HEK293T (cell line): ENCODE measurements at regions not wholly inside any gene's neighbourhood (a gene's known extent, or its start where the extent isn't known, plus 50 kb on each side); places are given as distances from the start of the nearest gene placed in this dataset.

Experiments
- CTCF ChIA-PET: fragments of 350-600 bp; formaldehyde crosslinking; extraction: SDS; loops from one replicate; lab custom pipeline; 2021; ENCODE audit warnings: antibody characterized with exemption, inconsistent platforms; lab: Yijun Ruan, JAX
- POLR2A ChIA-PET: fragments of 350-600 bp; formaldehyde crosslinking; extraction: SDS; loops from one replicate; lab custom pipeline; 2020; ENCODE audit warnings: antibody characterized with exemption, inconsistent platforms; lab: Yijun Ruan, JAX
- DNase-seq: peaks from one replicate; pipeline ENCODE4 v3.0.0; 2012; ENCODE audit warnings: mixed read lengths; ENCODE audit errors: extremely low spot score
- ARNT ChIP-seq: fragments of 450-650 bp; IDR thresholded peaks from 2 replicates; pipeline ENCODE4 v1.6.1; 2017; ENCODE audit warnings: mild to moderate bottlenecking
- BHLHE40 ChIP-seq: fragments of 450-650 bp; IDR thresholded peaks from 2 replicates; pipeline ENCODE4 v1.6.1; 2016; ENCODE audit warnings: mild to moderate bottlenecking, moderate library complexity, borderline replicate concordance
- CTBP1 ChIP-seq: fragments of 450-650 bp; IDR thresholded peaks from 2 replicates; pipeline ENCODE4 v1.6.1; 2016; ENCODE audit warnings: borderline replicate concordance
- ELF4 ChIP-seq: fragments of 450-650 bp; IDR thresholded peaks from 2 replicates; pipeline ENCODE4 v1.6.1; 2017; ENCODE audit warnings: antibody characterized with exemption
- FOXA1 ChIP-seq: fragments of 450-650 bp; IDR thresholded peaks from 2 replicates; pipeline ENCODE4 v1.6.1; 2016; ENCODE audit warnings: mild to moderate bottlenecking
- FOXK2 ChIP-seq: fragments of 450-650 bp; IDR thresholded peaks from 2 replicates; pipeline ENCODE4 v1.6.1; 2016; ENCODE audit warnings: mild to moderate bottlenecking
- FOXM1 ChIP-seq: fragments of 450-650 bp; IDR thresholded peaks from 2 replicates; pipeline ENCODE4 v1.6.1; 2017; ENCODE audit warnings: mild to moderate bottlenecking, borderline replicate concordance
- HDGF ChIP-seq: fragments of 450-650 bp; IDR thresholded peaks from 2 replicates; pipeline ENCODE4 v1.6.1; 2017; ENCODE audit warnings: antibody characterized with exemption, borderline replicate concordance
- L3MBTL2 ChIP-seq: fragments of 450-650 bp; conservative IDR thresholded peaks from 2 replicates; pipeline ENCODE4 v1.6.1; 2016; ENCODE audit warnings: mild to moderate bottlenecking
- LEF1 ChIP-seq: fragments of 450-650 bp; IDR thresholded peaks from 2 replicates; pipeline ENCODE4 v1.6.1; 2017; ENCODE audit warnings: mild to moderate bottlenecking, borderline replicate concordance
- NFRKB ChIP-seq: fragments of 450-650 bp; IDR thresholded peaks from 2 replicates; pipeline ENCODE4 v1.6.1; 2016; ENCODE audit warnings: mild to moderate bottlenecking, moderate library complexity
- SP1 ChIP-seq: fragments of 450-650 bp; IDR thresholded peaks from 2 replicates; pipeline ENCODE4 v1.6.1; 2017
- SUZ12 ChIP-seq: fragments of 450-650 bp; IDR thresholded peaks from 2 replicates; pipeline ENCODE4 v1.6.1; 2016; ENCODE audit warnings: mild to moderate bottlenecking
- TARDBP ChIP-seq: fragments of 450-650 bp; IDR thresholded peaks from 2 replicates; pipeline ENCODE4 v1.6.1; 2016
- ZNF384 ChIP-seq: fragments of 450-650 bp; IDR thresholded peaks from 2 replicates; pipeline ENCODE4 v1.6.1; 2016
- TF ChIP-seq, protein P1 (sequence below): fragments of 450-650 bp; IDR thresholded peaks from 2 replicates; pipeline ENCODE4 v1.6.1; 2016

DNA sequence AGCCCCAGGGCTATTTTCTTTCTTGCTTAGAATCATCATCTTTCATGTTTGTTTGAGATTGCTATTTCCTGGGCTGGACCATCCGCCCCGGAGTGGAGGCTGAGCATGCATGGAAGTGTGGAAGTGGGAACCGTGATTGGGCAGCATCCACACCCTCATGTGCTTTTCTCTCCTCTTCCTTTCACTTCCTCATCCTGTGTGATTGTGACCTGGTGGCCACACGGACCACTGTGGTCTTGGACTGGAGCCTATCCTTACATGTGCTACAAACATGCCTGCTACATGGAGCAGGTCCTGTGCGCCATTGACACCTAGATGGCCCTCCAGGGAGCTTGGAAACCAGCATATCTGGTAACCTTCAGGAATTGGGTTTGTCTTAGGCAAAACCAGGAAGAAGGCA, 175.9 kb upstream of the LCORL start:
- no peak for DNase-seq
- CTCF ChIA-PET = no interaction called here
- POLR2A ChIA-PET = no interaction called here
- TF ChIP-seq FOXM1 = no peak
- TF ChIP-seq ELF4 = no peak

GRCh38 chr4:18194278-18194677, 172.7 kb upstream of the LCORL start:
- TF ChIP-seq CTBP1 = no peak
- no peak for TF ChIP-seq TARDBP
- TF ChIP-seq FOXK2 = no peak
- TF ChIP-seq FOXA1 = no peak
- TF ChIP-seq HDGF = no peak
- no peak for TF ChIP-seq ELF4
- no peak for TF ChIP-seq FOXM1
- TF ChIP-seq L3MBTL2 = no peak
- TF ChIP-seq LEF1 = no peak
- no peak for TF ChIP-seq SUZ12
- no peak for TF ChIP-seq NFRKB
- ChIA-PET POLR2A (no interaction called here), CTCF (no interaction called here)
- DNase-seq = no peak

- ChIA-PET CTCF (no interaction called here), POLR2A (no interaction called here)
- DNase-seq = no peak
- TF ChIP-seq FOXK2 (no peak), BHLHE40 (no peak), FOXM1 (no peak), LEF1 (no peak), ZNF384 (no peak), L3MBTL2 (no peak), HDGF (no peak), TARDBP (no peak), SUZ12 (no peak), CTBP1 (no peak), FOXA1 (no peak), ARNT (no peak)
- TF ChIP-seq, protein P1, sequence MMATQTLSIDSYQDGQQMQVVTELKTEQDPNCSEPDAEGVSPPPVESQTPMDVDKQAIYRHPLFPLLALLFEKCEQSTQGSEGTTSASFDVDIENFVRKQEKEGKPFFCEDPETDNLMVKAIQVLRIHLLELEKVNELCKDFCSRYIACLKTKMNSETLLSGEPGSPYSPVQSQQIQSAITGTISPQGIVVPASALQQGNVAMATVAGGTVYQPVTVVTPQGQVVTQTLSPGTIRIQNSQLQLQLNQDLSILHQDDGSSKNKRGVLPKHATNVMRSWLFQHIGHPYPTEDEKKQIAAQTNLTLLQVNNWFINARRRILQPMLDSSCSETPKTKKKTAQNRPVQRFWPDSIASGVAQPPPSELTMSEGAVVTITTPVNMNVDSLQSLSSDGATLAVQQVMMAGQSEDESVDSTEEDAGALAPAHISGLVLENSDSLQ = no peak
These were observed 171.3 kb upstream of the LCORL start for GRCh38 chr4:18192901-18193300.

DNA sequence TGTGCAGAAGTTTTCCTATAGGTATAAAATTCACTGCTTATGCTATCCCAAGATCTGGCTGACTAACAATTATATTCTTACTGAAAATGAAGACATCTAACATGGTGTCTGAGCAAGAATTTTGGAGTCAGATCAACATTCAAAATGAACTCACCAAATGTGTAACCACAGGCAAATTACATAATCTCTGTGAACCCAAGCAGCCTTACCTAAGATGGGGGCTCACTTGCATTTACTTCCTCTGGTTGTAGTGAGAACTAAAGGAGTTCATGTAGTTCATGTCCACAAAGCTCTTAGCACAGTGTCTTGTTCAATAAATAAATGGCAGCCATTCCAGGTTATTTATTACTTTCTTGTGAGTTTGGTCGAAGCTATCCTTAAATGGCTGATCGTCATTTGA, 163.9 kb upstream of the LCORL start:
- ChIA-PET CTCF (no interaction called here), POLR2A (no interaction called here)
- TF ChIP-seq FOXM1 (no peak), L3MBTL2 (no peak), SUZ12 (no peak), NFRKB (no peak), HDGF (no peak), LEF1 (no peak), BHLHE40 (no peak), FOXK2 (no peak), ARNT (no peak), ELF4 (no peak), ZNF384 (no peak), TARDBP (no peak), FOXA1 (no peak), CTBP1 (no peak)
- TF ChIP-seq, protein P1 = no peak
- DNase-seq = no peak

DNA sequence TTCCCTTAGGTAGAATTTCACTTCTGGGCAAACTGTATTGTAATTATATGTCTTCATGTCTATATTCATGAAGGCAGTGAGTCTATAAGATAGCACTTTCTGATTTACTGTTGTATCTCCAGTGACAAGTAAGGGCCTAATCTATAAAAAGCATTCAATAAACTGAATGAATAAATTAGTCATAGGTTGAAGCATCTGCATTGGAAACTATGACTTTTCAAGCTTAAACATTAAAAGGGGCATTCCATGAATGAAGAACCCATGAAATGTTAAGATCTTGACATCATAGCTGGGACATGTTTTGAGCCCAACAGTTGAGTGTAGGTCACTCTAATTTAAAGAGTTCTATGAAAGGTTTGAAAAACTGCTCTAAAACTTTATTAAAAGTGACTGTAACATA, 159.3 kb upstream of the LCORL start:
- ChIA-PET POLR2A (no interaction called here), CTCF (no interaction called here)
- no peak for DNase-seq
- TF ChIP-seq SUZ12 = no peak
- no peak for TF ChIP-seq ELF4
- TF ChIP-seq TARDBP = no peak
- TF ChIP-seq L3MBTL2 = no peak
- TF ChIP-seq FOXM1 = no peak
- TF ChIP-seq ARNT = no peak

DNA sequence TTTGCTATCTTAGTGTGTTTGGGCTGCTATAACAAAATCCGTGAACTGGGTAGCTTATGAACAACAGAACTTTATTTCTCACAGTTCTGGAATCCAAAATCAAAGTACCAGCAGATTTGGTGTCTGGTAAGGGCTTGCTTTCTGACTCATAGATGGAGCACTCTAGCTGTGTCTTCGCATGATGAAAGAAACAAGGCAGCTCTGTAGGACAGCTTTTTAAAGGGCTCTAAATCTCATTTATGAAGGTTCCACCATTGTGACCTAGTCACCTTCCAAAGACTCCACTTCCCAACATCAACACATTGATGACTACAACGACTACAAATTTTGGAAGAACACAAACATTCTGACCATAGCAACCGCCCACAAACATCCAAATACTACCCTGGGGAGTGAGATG, 158.6 kb upstream of the LCORL start:
- CTCF ChIA-PET = no interaction called here

GRCh38 chr4:18171896-18172295, 150.3 kb upstream of the LCORL start:
- no peak for TF ChIP-seq FOXA1
- no peak for TF ChIP-seq ELF4
- no peak for TF ChIP-seq ZNF384
- TF ChIP-seq ARNT = no peak
- no peak for TF ChIP-seq LEF1
- TF ChIP-seq FOXM1 = no peak
- no peak for TF ChIP-seq L3MBTL2
- TF ChIP-seq HDGF = no peak
- TF ChIP-seq SP1 = no peak
- TF ChIP-seq, protein P1 = no peak
- TF ChIP-seq FOXK2 = no peak
- TF ChIP-seq TARDBP = no peak
- no peak for TF ChIP-seq SUZ12
- TF ChIP-seq BHLHE40 = no peak
- no peak for TF ChIP-seq NFRKB
- TF ChIP-seq CTBP1 = no peak
- ChIA-PET CTCF (no interaction called here), POLR2A (no interaction called here)
- no peak for DNase-seq

More for the DNA sequence above, 158.6 kb upstream of the LCORL start:
- POLR2A ChIA-PET = no interaction called here
- TF ChIP-seq SUZ12 (no peak), L3MBTL2 (no peak), HDGF (no peak), LEF1 (no peak), BHLHE40 (no peak), CTBP1 (no peak), FOXA1 (no peak)
- TF ChIP-seq, protein P1 = no peak
- DNase-seq = no peak
